Cardiac fibroblast (primary cell): ENCODE measurements at regions not wholly inside any gene's neighbourhood (a gene's known extent, or its start where the extent isn't known, plus 50 kb on each side); places are given as distances from the start of the nearest gene placed in this dataset.

Source experiments
- DNase-seq, 2 donors: peaks; one replicate each; pipeline versions ENCODE4 v3.0.0 to v3.0.0-alpha.2; 2010; ENCODE audit warnings: low read depth in 2 of 2
- H3K4me3 ChIP-seq, 2 donors: replicated peaks in 1 of 2; 1 replicate in 1 of 2; 2 replicates in 1 of 2; pipeline ENCODE4 v1.5.1; 2011; ENCODE audit warnings: low read depth in 2 of 2, low read length in 2 of 2, mild to moderate bottlenecking in 2 of 2, moderate library complexity in 1 of 2
- CTCF ChIP-seq: IDR thresholded peaks from one replicate; pipeline ENCODE4 v1.5.1; 2011; ENCODE audit warnings: low read depth, mild to moderate bottlenecking, low read length, inconsistent platforms

GRCh38 chr12:78439666-78440065 is 424.9 kb upstream of the SYT1 start:
- no peak for TF ChIP-seq CTCF
- no peak overlapping the region for H3K4me3 ChIP-seq
- DNase-seq: no peak

- peak in 1 of 2 donors; percentile 58 for DNase-seq
- H3K4me3 ChIP-seq: no peak overlapping the region
These were observed 422.7 kb upstream of the SYT1 start for GRCh38 chr12:78441737-78442453.

GRCh38 chr12:78442454-78442801 is 422.1 kb upstream of the SYT1 start:
- H3K4me3 ChIP-seq: no peak overlapping the region
- no peak for TF ChIP-seq CTCF
- peak; percentile 20 to 71 for DNase-seq

More at GRCh38 chr12:78441737-78442453, 422.7 kb upstream of the SYT1 start:
- no peak for TF ChIP-seq CTCF

- TF ChIP-seq CTCF: no peak
- H3K4me3 ChIP-seq: no peak overlapping the region
- no peak for DNase-seq
These were observed 418.0 kb upstream of the SYT1 start for GRCh38 chr12:78446555-78446954.

- H3K4me3 ChIP-seq: no peak overlapping the region
- no peak for TF ChIP-seq CTCF
- no peak for DNase-seq
These were observed 417.2 kb upstream of the SYT1 start for GRCh38 chr12:78447373-78447772.

- TF ChIP-seq CTCF: no peak
- H3K4me3 ChIP-seq: no peak overlapping the region
- no peak for DNase-seq
These were observed 415.9 kb upstream of the SYT1 start for GRCh38 chr12:78448692-78449091.

- no peak overlapping the region for H3K4me3 ChIP-seq
- TF ChIP-seq CTCF: no peak
- DNase-seq: no peak
These were observed 408.6 kb upstream of the SYT1 start for GRCh38 chr12:78455991-78456390.
